Activated CD4-positive, alpha-beta memory T cell treated with anti-CD3 and anti-CD28 coated beads for 36 hours (primary cell): ENCODE measurements at regions not wholly inside any gene's neighbourhood (a gene's known extent, or its start where the extent isn't known, plus 50 kb on each side); places are given as distances from the start of the nearest gene placed in this dataset.

Experiments used
- CTCF ChIA-PET: fragments of 350-600 bp; sonication (Branson Sonifier 250); formaldehyde crosslinking; loops from one replicate; lab custom pipeline; 2021; ENCODE audit warnings: antibody characterized with exemption, inconsistent platforms; lab: Charles Lee
- POLR2A ChIA-PET: fragments of 350-600 bp; sonication (Branson Sonifier 250); formaldehyde crosslinking; loops from one replicate; lab custom pipeline; 2021; ENCODE audit warnings: antibody characterized with exemption; lab: Charles Lee
- DNase-seq: peaks from one replicate; pipeline ENCODE4 v3.0.0-alpha.2; 2020
- H3K27ac Mint-ChIP-seq: one replicate; pipeline ENCODE4 v1.8.0; 2021; ENCODE audit warnings: mixed read lengths
- H3K27me3 Mint-ChIP-seq: one replicate; pipeline ENCODE4 v1.8.0; 2021; ENCODE audit warnings: mixed read lengths
- H3K36me3 Mint-ChIP-seq: one replicate; pipeline ENCODE4 v1.8.0; 2021; ENCODE audit warnings: mixed read lengths
- H3K4me1 Mint-ChIP-seq: one replicate; pipeline ENCODE4 v1.8.0; 2021; ENCODE audit warnings: low read depth, mixed read lengths
- H3K4me3 Mint-ChIP-seq: one replicate; pipeline ENCODE4 v1.8.0; 2021; ENCODE audit warnings: mild to moderate bottlenecking, mixed read lengths
- H3K9me3 Mint-ChIP-seq: one replicate; pipeline ENCODE4 v1.8.0; 2021; ENCODE audit warnings: mixed read lengths
- intact Hi-C: fragments of 100-400 bp; cut with micrococcal nuclease; formaldehyde crosslinking; loops from one replicate; pipeline ENCODE4 v1.15.1; 2023

DNA sequence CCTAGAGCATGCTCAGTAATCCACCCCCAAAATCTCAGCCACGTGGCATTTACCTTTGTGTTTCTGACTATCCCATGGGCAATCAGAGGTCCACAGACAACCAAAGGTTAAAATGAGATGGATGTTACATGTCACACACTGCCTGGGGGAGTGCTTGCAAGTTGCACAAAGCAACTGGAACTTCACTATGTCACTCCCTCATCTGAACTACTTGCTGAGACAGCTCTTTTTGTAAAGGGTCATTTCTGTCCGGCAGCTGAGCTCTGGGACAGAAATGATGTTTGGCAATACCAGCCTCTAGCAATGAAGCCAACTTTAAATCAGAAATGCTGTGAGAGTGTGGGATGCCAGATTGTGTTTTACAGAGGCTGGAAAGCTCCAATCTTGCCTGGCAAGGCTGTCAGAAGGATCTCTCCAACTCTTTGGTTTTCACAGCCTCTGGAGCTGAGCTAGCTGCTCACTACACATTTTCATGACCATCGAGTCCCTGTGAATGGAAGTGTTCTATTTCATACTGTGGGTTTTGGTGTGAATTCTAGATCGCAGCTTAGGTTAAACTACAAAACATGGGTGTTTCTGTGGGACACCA lies 66.3 kb upstream of the TMEM215 start:
- intact Hi-C loops: no loop called here
- ChIA-PET CTCF (no interaction called here), POLR2A (no interaction called here)

DNA sequence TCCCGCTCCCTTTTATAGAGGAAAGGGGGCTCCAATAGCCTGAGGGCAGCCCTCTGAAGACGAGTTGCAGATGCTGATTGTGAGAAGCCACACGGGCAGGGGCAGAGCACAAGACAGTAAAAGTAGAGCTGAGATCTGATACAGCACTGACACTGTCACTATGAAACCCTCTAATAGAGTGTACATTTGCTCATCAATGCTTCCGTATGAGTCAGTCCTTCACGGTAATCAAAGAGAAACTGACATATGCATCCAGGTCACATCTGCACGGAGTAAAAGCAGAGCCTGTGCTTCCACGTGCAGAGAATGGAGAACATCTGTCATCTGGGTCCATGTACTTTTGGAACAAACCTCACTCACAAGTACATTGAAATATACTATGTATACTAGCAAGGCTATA lies 60.6 kb upstream of the TMEM215 start:
- H3K27me3 Mint-ChIP-seq: peaks cover 2% of the 10 kb centered on the region
- intact Hi-C loops: no loop called here
- no peaks in the 10 kb centered on the region for H3K36me3 Mint-ChIP-seq
- H3K4me3 Mint-ChIP-seq: no peak overlapping the region
- ChIA-PET CTCF (no interaction called here), POLR2A (no interaction called here)
- no peak for DNase-seq
- no peaks in the 10 kb centered on the region for H3K4me1 Mint-ChIP-seq
- H3K27ac Mint-ChIP-seq: no peak overlapping the region
- H3K9me3 Mint-ChIP-seq: no peaks in the 10 kb centered on the region

More for the DNA sequence above, 66.3 kb upstream of the TMEM215 start:
- no peaks in the 10 kb centered on the region for H3K36me3 Mint-ChIP-seq
- no peaks in the 10 kb centered on the region for H3K9me3 Mint-ChIP-seq
- H3K27me3 Mint-ChIP-seq: no peaks in the 10 kb centered on the region
- no peak overlapping the region for H3K27ac Mint-ChIP-seq
- no peak for DNase-seq
- no peaks in the 10 kb centered on the region for H3K4me1 Mint-ChIP-seq
- H3K4me3 Mint-ChIP-seq: no peak overlapping the region

DNA sequence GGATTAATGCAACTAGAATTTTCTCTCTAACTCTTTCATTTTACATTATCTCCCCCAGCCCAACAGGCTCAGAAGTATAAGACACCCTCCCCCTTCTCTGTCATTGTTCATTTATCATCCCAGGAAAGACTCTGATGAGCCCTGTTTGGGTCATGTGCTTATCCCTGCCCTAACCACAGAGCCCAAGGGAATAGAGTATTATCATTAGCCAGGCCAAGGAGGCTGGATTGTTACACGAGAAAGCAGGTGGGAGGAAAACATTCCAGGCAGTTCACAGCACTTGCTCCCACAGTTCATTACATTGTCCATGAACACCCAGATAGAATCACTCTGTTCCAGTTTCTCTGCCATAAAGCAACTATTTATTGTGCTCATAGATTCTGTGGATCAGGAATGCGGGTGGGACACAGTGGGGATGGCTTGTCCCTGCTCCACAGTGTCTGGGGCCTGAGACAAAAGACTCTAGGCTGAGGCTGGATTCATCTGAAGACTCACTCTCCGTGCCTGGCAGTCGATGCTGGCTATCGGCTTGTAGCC lies 59.5 kb upstream of the TMEM215 start:
- Mint-ChIP-seq H3K4me1 (no peaks in the 10 kb centered on the region), H3K27me3 (peaks cover 2% of the 10 kb centered on the region), H3K4me3 (no peak overlapping the region), H3K27ac (no peak overlapping the region), H3K9me3 (no peaks in the 10 kb centered on the region), H3K36me3 (no peaks in the 10 kb centered on the region)
- POLR2A ChIA-PET: no interaction called here
- DNase-seq: no peak
- intact Hi-C loops: no loop called here
- CTCF ChIA-PET: no interaction called here

DNA sequence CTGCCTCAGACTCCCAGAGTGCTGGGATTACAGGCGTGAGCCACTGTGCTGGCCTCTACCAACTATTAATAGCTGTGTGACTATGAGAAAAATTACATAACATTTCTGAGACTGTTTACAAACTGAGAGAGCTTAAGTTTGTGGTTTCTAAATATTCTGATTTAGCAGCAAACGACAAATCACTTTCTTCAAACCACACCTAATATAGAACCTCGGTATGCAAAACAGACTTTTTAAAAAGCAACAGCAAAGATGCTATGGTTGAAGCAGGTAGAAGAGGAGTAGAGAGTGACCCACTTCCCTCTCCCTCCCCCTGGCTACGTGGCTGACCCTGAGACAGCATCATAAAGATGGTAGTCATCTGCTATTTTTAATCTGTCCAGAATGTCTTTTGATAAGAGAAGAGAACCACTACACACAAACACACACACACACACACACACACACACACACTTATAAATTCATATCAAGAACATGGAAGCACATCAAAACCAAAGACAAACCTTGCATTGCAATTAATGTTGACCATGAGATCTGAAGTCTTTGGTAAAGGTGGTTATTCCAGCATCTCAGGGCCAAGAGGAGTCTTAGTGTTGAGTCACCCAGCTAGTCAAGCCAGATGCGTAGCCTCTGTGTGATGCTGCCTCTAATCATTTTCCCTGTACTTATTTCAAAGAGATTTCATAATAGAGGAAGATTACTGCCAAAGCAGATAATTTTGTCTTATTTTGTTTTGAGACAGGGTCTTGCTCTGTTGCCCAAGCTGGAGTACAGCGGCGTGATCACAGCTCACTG lies 58.1 kb upstream of the TMEM215 start:
- Mint-ChIP-seq H3K4me3 (no peak overlapping the region), H3K27me3 (peaks cover 2% of the 10 kb centered on the region), H3K9me3 (no peaks in the 10 kb centered on the region), H3K36me3 (no peaks in the 10 kb centered on the region), H3K4me1 (no peaks in the 10 kb centered on the region), H3K27ac (no peak overlapping the region)
- intact Hi-C loops: no loop called here
- DNase-seq: no peak
- CTCF ChIA-PET: no interaction called here
- POLR2A ChIA-PET: no interaction called here

DNA sequence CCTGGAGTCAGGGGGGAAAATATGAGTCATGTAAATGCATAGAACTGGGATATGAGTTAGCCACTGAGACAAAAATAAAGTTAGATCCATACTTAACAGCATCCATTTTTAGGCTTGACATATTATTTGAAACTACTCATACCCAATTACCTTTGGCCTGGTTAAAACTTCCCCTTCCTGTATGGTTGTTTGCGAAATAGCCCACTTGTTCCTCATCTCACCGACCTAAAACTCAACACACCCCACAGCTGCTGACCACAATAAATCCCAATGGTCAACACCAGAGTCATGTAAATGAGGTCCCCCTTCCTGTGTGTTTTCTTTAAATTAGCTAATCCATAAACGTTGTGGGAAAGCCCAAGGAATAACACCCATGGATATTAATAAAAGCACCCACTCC lies 55.2 kb upstream of the TMEM215 start:
- ChIA-PET CTCF (no interaction called here), POLR2A (no interaction called here)
- no peak overlapping the region for H3K4me3 Mint-ChIP-seq
- no peaks in the 10 kb centered on the region for H3K4me1 Mint-ChIP-seq
- peaks cover 2% of the 10 kb centered on the region for H3K27me3 Mint-ChIP-seq
- no peaks in the 10 kb centered on the region for H3K36me3 Mint-ChIP-seq
- no peak for DNase-seq
- intact Hi-C loops: no loop called here
- no peak overlapping the region for H3K27ac Mint-ChIP-seq
- no peaks in the 10 kb centered on the region for H3K9me3 Mint-ChIP-seq
